HG02610 (cell line): ENCODE measurements at regions not wholly inside any gene's neighbourhood (a gene's known extent, or its start where the extent isn't known, plus 50 kb on each side); places are given as distances from the start of the nearest gene placed in this dataset.
"Not testable (repeated sequence)": the region's sequence is repeated elsewhere in the genome, so short reads cannot be mapped to it uniquely, and the experiment has no call there.

Source experiments
- ATAC-seq: cut with Tn5 transposase; IDR thresholded peaks from one replicate; pipeline ENCODE4 v1.9.1; 2021; ENCODE audit warnings: mild to moderate bottlenecking, moderate library complexity; ENCODE audit not compliant: unreplicated experiment

- ATAC-seq = no peak
Measured at GRCh38 chr2:9707611-9708160, 76.9 kb upstream of the YWHAQ start.

GRCh38 chr2:9708683-9709538, 78.1 kb upstream of the YWHAQ start:
- peak; percentile 48 for ATAC-seq

- ATAC-seq = no peak
Measured at GRCh38 chr2:9709539-9710285, 78.9 kb upstream of the YWHAQ start.

- ATAC-seq = no peak
Measured at GRCh38 chr2:9710311-9710710, 79.5 kb upstream of the YWHAQ start.

- no peak for ATAC-seq
Measured at GRCh38 chr2:9712263-9712662, 81.5 kb upstream of the YWHAQ start.

- ATAC-seq = no peak
Measured at GRCh38 chr2:9714630-9715214, 83.9 kb upstream of the YWHAQ start.

- no peak for ATAC-seq
Measured at GRCh38 chr2:9715238-9715637, 84.4 kb upstream of the YWHAQ start.

GRCh38 chr2:9717886-9718451, 87.2 kb upstream of the YWHAQ start:
- ATAC-seq = no peak

- no peak for ATAC-seq
Measured at GRCh38 chr2:9720352-9721093, 89.7 kb upstream of the YWHAQ start.

- ATAC-seq = no peak
Measured at GRCh38 chr2:9721344-9721743, 90.5 kb upstream of the YWHAQ start.

GRCh38 chr2:9722451-9722850, 91.7 kb upstream of the YWHAQ start:
- no peak for ATAC-seq

GRCh38 chr2:9724565-9724964, 93.8 kb upstream of the YWHAQ start:
- no peak for ATAC-seq

GRCh38 chr2:9725106-9725505, 94.3 kb upstream of the YWHAQ start:
- ATAC-seq = no peak

- ATAC-seq = not testable (repeated sequence)
Measured at GRCh38 chr2:9726016-9726415, 95.2 kb upstream of the YWHAQ start.

GRCh38 chr2:9730523-9730922, 99.7 kb upstream of the YWHAQ start:
- ATAC-seq = not testable (repeated sequence)

GRCh38 chr2:9732824-9733223, 102.0 kb upstream of the YWHAQ start:
- ATAC-seq = no peak

- ATAC-seq = no peak
Measured at GRCh38 chr2:9734308-9734707, 103.5 kb upstream of the YWHAQ start.

GRCh38 chr2:9735335-9735734, 104.5 kb upstream of the YWHAQ start:
- ATAC-seq = no peak

- no peak for ATAC-seq
Measured at GRCh38 chr2:9736021-9736420, 105.2 kb upstream of the YWHAQ start.

- no peak for ATAC-seq
Measured at GRCh38 chr2:9737053-9737875, 106.0 kb upstream of the TAF1B start.
